Activated effector memory CD4-positive, alpha-beta T cell treated with anti-CD3 and anti-CD28 coated beads, Interleukin-2, amount 50 U/mL, for 16 hours (primary cell): ENCODE measurements at regions not wholly inside any gene's neighbourhood (a gene's known extent, or its start where the extent isn't known, plus 50 kb on each side); places are given as distances from the start of the nearest gene placed in this dataset.
A peak's percentile ranks its signal among the peaks of the same experiment; 100 is the strongest.
"Not testable (repeated sequence)": the region's sequence is repeated elsewhere in the genome, so short reads cannot be mapped to it uniquely, and the experiment has no call there.

Experiments used
- DNase-seq: peaks from one replicate; pipeline ENCODE4 v3.0.0-alpha.2; 2020

- no peak for DNase-seq
Observed at GRCh38 chr13:27327633-27328032, 57.0 kb downstream of the RASL11A start.

GRCh38 chr13:27329210-27329609 is 58.6 kb downstream of the RASL11A start:
- DNase-seq: no peak

GRCh38 chr13:27334774-27335435 is 64.3 kb downstream of the RASL11A start:
- no peak for DNase-seq

- DNase-seq: no peak
Observed at GRCh38 chr13:27336014-27336673, 65.5 kb downstream of the RASL11A start.

GRCh38 chr13:27338207-27338606 is 67.6 kb downstream of the RASL11A start:
- DNase-seq: no peak

- DNase-seq: no peak
Observed at GRCh38 chr13:27338816-27339215, 68.2 kb downstream of the RASL11A start.

- peak; percentile 69 for DNase-seq
Observed at GRCh38 chr13:27339299-27339698, 68.7 kb downstream of the RASL11A start.

GRCh38 chr13:27341616-27342015 is 71.0 kb downstream of the RASL11A start:
- no peak for DNase-seq

GRCh38 chr13:27347211-27347772 is 76.7 kb downstream of the RASL11A start:
- no peak for DNase-seq

- no peak for DNase-seq
Observed at GRCh38 chr13:27348461-27348860, 76.0 kb upstream of the GTF3A start.

- DNase-seq: no peak
Observed at GRCh38 chr13:27349458-27349857, 75.0 kb upstream of the GTF3A start.

- DNase-seq: not testable (repeated sequence)
Observed at GRCh38 chr13:27350825-27351224, 73.6 kb upstream of the GTF3A start.

GRCh38 chr13:27352698-27353097 is 71.7 kb upstream of the GTF3A start:
- no peak for DNase-seq

GRCh38 chr13:27353166-27353583 is 71.2 kb upstream of the GTF3A start:
- DNase-seq: peak; percentile 73

GRCh38 chr13:27353708-27354107 is 70.7 kb upstream of the GTF3A start:
- DNase-seq: no peak

GRCh38 chr13:27354379-27354778 is 70.0 kb upstream of the GTF3A start:
- DNase-seq: no peak

GRCh38 chr13:27355894-27356293 is 68.5 kb upstream of the GTF3A start:
- no peak for DNase-seq

GRCh38 chr13:27358420-27358819 is 66.0 kb upstream of the GTF3A start:
- no peak for DNase-seq

GRCh38 chr13:27359199-27359821 is 65.1 kb upstream of the GTF3A start:
- DNase-seq: peak; percentile 87

GRCh38 chr13:27360562-27360961 is 63.9 kb upstream of the GTF3A start:
- no peak for DNase-seq

GRCh38 chr13:27362064-27362751 is 62.2 kb upstream of the GTF3A start:
- peak; percentile 92 for DNase-seq

- not testable (repeated sequence) for DNase-seq
Observed at GRCh38 chr13:27363637-27364036, 60.8 kb upstream of the GTF3A start.

- DNase-seq: no peak
Observed at GRCh38 chr13:27367570-27367969, 56.8 kb upstream of the GTF3A start.
